ENCODE measurements at regions not wholly inside any gene's neighbourhood (a gene's known extent, or its start where the extent isn't known, plus 50 kb on each side); places are given as distances from the start of the nearest gene placed in this dataset.

DNA sequence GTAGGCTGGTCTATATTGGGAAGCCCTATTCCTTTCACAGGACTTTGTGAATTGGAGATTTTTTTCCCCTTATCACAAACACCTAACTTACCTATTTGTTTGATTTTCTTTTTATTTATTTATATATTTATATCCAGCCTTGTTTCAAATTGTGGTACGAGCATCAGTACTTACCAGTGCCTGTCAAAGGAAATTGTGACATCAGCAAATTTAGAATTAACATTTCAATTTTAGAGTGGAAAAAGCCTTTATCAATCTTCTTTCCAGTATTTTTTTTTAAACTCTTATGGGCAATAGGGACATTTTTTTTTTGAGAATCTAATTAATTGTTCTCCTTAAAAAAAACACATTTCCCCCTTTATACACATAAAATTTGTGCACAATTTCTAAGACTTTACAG is 790.2 kb downstream of the PRELID2 start:
- DNase-seq (ENCODE audit: low read depth) = no peak
- CTCF ChIA-PET = no interaction called here
- no peak overlapping the region for H3K4me3 ChIP-seq (ENCODE audit: low read depth, low read length)
- TF ChIP-seq, protein P1, sequence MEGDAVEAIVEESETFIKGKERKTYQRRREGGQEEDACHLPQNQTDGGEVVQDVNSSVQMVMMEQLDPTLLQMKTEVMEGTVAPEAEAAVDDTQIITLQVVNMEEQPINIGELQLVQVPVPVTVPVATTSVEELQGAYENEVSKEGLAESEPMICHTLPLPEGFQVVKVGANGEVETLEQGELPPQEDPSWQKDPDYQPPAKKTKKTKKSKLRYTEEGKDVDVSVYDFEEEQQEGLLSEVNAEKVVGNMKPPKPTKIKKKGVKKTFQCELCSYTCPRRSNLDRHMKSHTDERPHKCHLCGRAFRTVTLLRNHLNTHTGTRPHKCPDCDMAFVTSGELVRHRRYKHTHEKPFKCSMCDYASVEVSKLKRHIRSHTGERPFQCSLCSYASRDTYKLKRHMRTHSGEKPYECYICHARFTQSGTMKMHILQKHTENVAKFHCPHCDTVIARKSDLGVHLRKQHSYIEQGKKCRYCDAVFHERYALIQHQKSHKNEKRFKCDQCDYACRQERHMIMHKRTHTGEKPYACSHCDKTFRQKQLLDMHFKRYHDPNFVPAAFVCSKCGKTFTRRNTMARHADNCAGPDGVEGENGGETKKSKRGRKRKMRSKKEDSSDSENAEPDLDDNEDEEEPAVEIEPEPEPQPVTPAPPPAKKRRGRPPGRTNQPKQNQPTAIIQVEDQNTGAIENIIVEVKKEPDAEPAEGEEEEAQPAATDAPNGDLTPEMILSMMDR (IDR thresholded peaks at IDR 0.05; ENCODE audit: insufficient read depth, low read depth, low read length) = no peak
- POLR2A ChIA-PET = no interaction called here
- H3K27me3 ChIP-seq (ENCODE audit: control insufficient read depth, insufficient read depth, low read length) = no peaks in the 10 kb centered on the region
- no peaks in the 10 kb centered on the region for H3K36me3 ChIP-seq (ENCODE audit: control insufficient read depth, insufficient read depth, low read length)

DNA sequence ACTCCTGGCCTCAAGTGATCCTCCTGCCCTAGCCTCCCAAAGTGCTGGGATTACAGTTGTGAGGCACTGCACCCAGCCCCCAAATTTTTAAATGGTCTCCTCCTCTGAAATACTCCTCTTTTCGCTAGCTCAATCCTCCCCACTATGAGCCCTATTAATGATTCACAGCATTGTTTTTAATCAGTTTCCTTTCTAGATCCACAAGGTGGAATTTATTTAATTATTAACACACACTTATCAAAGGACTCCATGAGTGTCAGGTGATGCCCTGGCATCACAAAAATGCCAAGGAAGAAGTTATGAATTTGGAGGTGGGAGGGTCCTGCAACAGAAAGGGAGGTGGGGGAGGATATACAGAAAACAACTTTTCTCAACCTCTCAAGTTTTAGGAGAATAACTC is 806.5 kb downstream of the PRELID2 start:
- TF ChIP-seq, protein P1 (IDR thresholded peaks at IDR 0.05; ENCODE audit: insufficient read depth, low read depth, low read length) = no peak
- DNase-seq (ENCODE audit: low read depth) = no peak
- POLR2A ChIA-PET = no interaction called here
- H3K36me3 ChIP-seq (ENCODE audit: control insufficient read depth, insufficient read depth, low read length) = no peaks in the 10 kb centered on the region
- H3K4me3 ChIP-seq (ENCODE audit: low read depth, low read length) = no peak overlapping the region
- CTCF ChIA-PET = no interaction called here
- no peaks in the 10 kb centered on the region for H3K27me3 ChIP-seq (ENCODE audit: control insufficient read depth, insufficient read depth, low read length)

DNA sequence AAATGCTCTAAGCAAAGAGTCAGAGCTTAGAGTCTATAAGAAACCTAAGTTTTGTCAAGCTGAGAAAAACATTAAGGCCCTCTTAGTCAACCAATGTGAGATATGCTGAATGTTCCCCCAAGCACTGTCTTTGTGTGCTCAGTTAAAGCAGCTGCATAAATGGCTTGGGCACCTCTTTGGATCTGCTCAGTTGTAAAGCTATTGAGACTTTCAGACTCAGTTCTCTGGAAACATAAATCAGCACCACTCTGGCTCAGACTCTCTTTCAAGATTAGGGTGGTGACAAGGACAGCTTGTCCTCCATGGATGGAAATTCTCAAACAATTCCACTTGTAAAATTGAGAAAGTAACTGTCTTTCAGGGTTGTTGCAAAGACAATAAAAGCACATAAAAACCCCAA is 807.9 kb downstream of the PRELID2 start:
- no peak overlapping the region for H3K4me3 ChIP-seq (ENCODE audit: low read depth, low read length)
- no peaks in the 10 kb centered on the region for H3K27me3 ChIP-seq (ENCODE audit: control insufficient read depth, insufficient read depth, low read length)
- H3K36me3 ChIP-seq (ENCODE audit: control insufficient read depth, insufficient read depth, low read length) = no peaks in the 10 kb centered on the region
- TF ChIP-seq, protein P1 (IDR thresholded peaks at IDR 0.05; ENCODE audit: insufficient read depth, low read depth, low read length) = no peak
- CTCF ChIA-PET = no interaction called here
- POLR2A ChIA-PET = no interaction called here
- no peak for DNase-seq (ENCODE audit: low read depth)

DNA sequence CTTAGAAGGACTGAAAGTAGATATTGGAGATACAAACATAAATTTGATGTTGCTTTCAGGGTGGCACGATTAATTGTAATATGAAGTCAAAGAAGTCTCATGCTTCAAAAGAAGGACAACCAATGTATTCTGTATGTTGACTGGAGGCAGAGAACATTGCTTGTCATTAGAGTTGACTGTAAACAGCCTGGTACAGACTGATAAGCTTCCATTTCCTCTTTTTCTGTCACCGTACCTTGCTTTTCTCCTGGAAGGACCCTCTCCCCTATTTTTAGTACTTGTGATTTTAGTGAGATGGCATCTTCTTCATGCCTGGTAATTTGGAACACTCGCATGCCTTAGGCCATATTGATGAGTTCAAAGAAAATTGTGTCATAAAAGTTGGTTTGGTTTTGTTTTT is 809.4 kb downstream of the PRELID2 start:
- H3K4me3 ChIP-seq (ENCODE audit: low read depth, low read length) = no peak overlapping the region
- no peaks in the 10 kb centered on the region for H3K27me3 ChIP-seq (ENCODE audit: control insufficient read depth, insufficient read depth, low read length)
- TF ChIP-seq, protein P1 (IDR thresholded peaks at IDR 0.05; ENCODE audit: insufficient read depth, low read depth, low read length) = no peak
- H3K36me3 ChIP-seq (ENCODE audit: control insufficient read depth, insufficient read depth, low read length) = no peaks in the 10 kb centered on the region
- CTCF ChIA-PET = interaction anchor here (0.6 kb wide), 1 partner anchor 46 kb away, joined by 3 read pairs; no protein-coding TSS in a partner anchor
- POLR2A ChIA-PET = no interaction called here
- no peak for DNase-seq (ENCODE audit: low read depth)

DNA sequence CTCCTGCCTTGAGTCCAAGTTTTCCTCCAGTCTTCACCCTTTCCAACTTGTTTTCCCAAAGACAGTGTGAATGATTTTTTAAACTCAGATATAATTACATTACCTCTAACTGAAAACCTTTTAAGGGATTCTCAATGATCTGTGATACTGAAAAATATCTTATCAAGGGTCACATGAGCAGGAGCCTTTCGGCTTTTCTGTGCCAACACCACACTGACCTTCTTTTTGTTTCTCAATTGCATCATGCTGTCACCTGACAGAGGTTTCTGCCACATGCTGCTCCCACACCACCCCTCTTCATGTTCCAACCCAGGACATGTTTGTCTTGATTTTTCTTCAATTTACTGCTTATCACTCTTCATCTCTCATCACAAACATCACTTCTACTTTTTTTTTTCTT is 820.0 kb downstream of the PRELID2 start:
- Histone ChIP-seq H3K4me3 (ENCODE audit: low read depth, low read length) (no peak overlapping the region), H3K36me3 (ENCODE audit: control insufficient read depth, insufficient read depth, low read length) (no peaks in the 10 kb centered on the region), H3K27me3 (ENCODE audit: control insufficient read depth, insufficient read depth, low read length) (no peaks in the 10 kb centered on the region)
- ChIA-PET POLR2A (no interaction called here), CTCF (no interaction called here)
- DNase-seq (ENCODE audit: low read depth) = no peak
- TF ChIP-seq, protein P1 (IDR thresholded peaks at IDR 0.05; ENCODE audit: insufficient read depth, low read depth, low read length) = no peak
